Adrenal gland (tissue), 9 donors: ENCODE measurements at regions not wholly inside any gene's neighbourhood (a gene's known extent, or its start where the extent isn't known, plus 50 kb on each side); places are given as distances from the start of the nearest gene placed in this dataset.
"Not testable (repeated sequence)": the region's sequence is repeated elsewhere in the genome, so short reads cannot be mapped to it uniquely, and the experiment has no call there.

Experiments
- DNase-seq, 7 donors: peaks; one replicate each; pipeline ENCODE4 v3.0.0-alpha.2; 2019 to 2020
- H3K27ac ChIP-seq, 5 donors: fragments of 200-600 bp; sonication (generic) in 4 of 5; 1 replicate in 3 of 5; 2 replicates in 2 of 5; pipeline versions ENCODE4 v1.5.1 to v1.8.0; 2016 to 2020; ENCODE audit warnings: mild to moderate bottlenecking in 1 of 5
- H3K27me3 ChIP-seq: fragments of 200-600 bp; 2 replicates; pipeline ENCODE4 v1.8.0; 2021
- H3K36me3 ChIP-seq, 2 donors: fragments of 200-600 bp; replicated peaks in 1 of 2; 1 replicate in 1 of 2; 2 replicates in 1 of 2; pipeline versions ENCODE4 v1.5.1 to v1.8.0; 2018 to 2022
- H3K4me1 ChIP-seq, 2 donors: fragments of 200-600 bp; replicated peaks in 1 of 2; 1 replicate in 1 of 2; 2 replicates in 1 of 2; pipeline versions ENCODE4 v1.5.1 to v1.8.0; 2018 to 2021
- H3K4me3 ChIP-seq, 4 donors: fragments of 200-600 bp; sonication (generic) in 3 of 4; one replicate each; pipeline ENCODE4 v1.5.1; 2016 to 2018
- H3K9me3 ChIP-seq, 3 donors: fragments of 200-600 bp; sonication (generic) in 1 of 3; replicated peaks in 1 of 3; 1 replicate in 2 of 3; 2 replicates in 1 of 3; pipeline versions ENCODE4 v1.5.1 to v1.8.0; 2016 to 2021
- CTCF ChIP-seq, 6 experiments: fragments of 450-650 bp in 4 of 6; fragments of 200-600 bp in 2 of 6; sonication (generic) in 1 of 6; IDR thresholded peaks; 1 replicate in 5 of 6; 2 replicates in 1 of 6; pipeline versions ENCODE4 v1.5.1 to v1.8.0; 2016 to 2021; ENCODE audit warnings: antibody characterized with exemption in 6 of 6, mild to moderate bottlenecking in 2 of 6, moderate library complexity in 1 of 6
- WGBS, 4 donors: extraction: QIAGEN DNeasy Blood & Tissue Kit in 2 of 4; methylation state at CpG; one replicate each; pipeline versions ENCODE4 v1.1.5 to v1.1.7; 2013 to 2017; 5-methylcytosine and 5-hydroxymethylcytosine counted together
- intact Hi-C, 2 donors: fragments of 100-400 bp; cut with DNase I; formaldehyde crosslinking; loops; one replicate each; pipeline versions ENCODE4 v1.14.1 to v1.15.0; 2022 to 2023
- small RNA-seq, 2 donors: library from RNA; depleted of rRNA; stranded (forward); fragments of <200 nt; gene quantifications; one replicate each; pipeline ENCODE3, GENCODE V24; 2016
- donor health status: healthy with polysubstance abuse.
- donor health status: Bipolar disorder and iron deficiency.
- donor health status: DM: yes; HTN: yes; CAD: no.
- donor health status: DM: no; HTN: no; CAD: no.
- donor health status: DM: no; HTN: no; CAD: no.

- 0 to 2% (median 0%) methylated on average over 6 to 34 of the region's 78 CpGs; no CpG with 5 or more reads in 1 of the 4 donors for WGBS, 4 donors
- peak in 1 of 6 experiments; percentile 9 for TF ChIP-seq CTCF (IDR thresholded peaks at IDR 0.05)
- H3K36me3 ChIP-seq, intact Hi-C loops, H3K9me3 ChIP-seq, H3K27me3 ChIP-seq, H3K4me1 ChIP-seq: not testable (repeated sequence)
- Histone ChIP-seq H3K27ac (peak overlapping the region in 1 of 5 donors; percentile 16), H3K4me3 (peak overlapping the region in 1 of 4 donors; percentile 46)
- DNase-seq = peak in 4 of 7 donors; percentile 18 to 53 (median 30)
Observed at GRCh38 chr9:67058898-67059715, 66.8 kb upstream of the SPATA31A3 start.

Small RNAs in the stretch of these regions (small RNA-seq; reads per million reads assigned to genes)
- gene RN7SL422P = 0 reads per million in 2 donors
